ENCODE measurements at regions not wholly inside any gene's neighbourhood (a gene's known extent, or its start where the extent isn't known, plus 50 kb on each side); places are given as distances from the start of the nearest gene placed in this dataset.

DNA sequence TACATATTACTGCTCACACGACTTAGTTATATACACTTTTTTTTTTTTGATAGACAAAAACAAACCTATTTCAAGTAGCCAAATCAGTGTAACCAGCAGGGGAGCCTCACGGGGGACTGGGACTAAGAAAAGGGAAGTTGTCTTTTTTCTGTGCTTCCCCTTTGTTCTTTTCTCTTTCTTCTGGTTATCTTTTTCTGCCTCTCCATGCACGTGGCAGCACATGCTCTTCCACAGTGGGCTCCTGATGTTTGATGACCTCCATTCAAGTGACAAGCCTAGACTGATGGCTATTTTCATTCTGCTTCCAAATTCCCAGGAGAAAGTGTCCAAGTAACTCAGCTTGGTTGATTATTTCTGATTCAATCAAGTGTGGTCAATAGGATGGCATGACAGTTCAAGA is 98.2 kb upstream of the STK39 start:
- TF ChIP-seq, protein P1, sequence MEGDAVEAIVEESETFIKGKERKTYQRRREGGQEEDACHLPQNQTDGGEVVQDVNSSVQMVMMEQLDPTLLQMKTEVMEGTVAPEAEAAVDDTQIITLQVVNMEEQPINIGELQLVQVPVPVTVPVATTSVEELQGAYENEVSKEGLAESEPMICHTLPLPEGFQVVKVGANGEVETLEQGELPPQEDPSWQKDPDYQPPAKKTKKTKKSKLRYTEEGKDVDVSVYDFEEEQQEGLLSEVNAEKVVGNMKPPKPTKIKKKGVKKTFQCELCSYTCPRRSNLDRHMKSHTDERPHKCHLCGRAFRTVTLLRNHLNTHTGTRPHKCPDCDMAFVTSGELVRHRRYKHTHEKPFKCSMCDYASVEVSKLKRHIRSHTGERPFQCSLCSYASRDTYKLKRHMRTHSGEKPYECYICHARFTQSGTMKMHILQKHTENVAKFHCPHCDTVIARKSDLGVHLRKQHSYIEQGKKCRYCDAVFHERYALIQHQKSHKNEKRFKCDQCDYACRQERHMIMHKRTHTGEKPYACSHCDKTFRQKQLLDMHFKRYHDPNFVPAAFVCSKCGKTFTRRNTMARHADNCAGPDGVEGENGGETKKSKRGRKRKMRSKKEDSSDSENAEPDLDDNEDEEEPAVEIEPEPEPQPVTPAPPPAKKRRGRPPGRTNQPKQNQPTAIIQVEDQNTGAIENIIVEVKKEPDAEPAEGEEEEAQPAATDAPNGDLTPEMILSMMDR (IDR thresholded peaks at IDR 0.05), result no peak
- TF ChIP-seq POLR2A (IDR thresholded peaks at IDR 0.05), result no peak

Measured in testis (tissue), 2 donors.